ENCODE measurements at regions not wholly inside any gene's neighbourhood (a gene's known extent, or its start where the extent isn't known, plus 50 kb on each side); places are given as distances from the start of the nearest gene placed in this dataset.

GRCh38 chr7:45235905-45236304 lies 78.3 kb downstream of the RAMP3 start:
- DNase-seq (ENCODE audit: low spot score), result no peak

- no peak for DNase-seq (ENCODE audit: low spot score)
These were observed 79.1 kb downstream of the RAMP3 start for GRCh38 chr7:45236666-45237065.

GRCh38 chr7:45237788-45238461 lies 80.3 kb downstream of the RAMP3 start:
- DNase-seq (ENCODE audit: low spot score), result no peak

- no peak for DNase-seq (ENCODE audit: low spot score)
These were observed 81.2 kb downstream of the RAMP3 start for GRCh38 chr7:45238806-45239205.

GRCh38 chr7:45239486-45239885 lies 81.9 kb downstream of the RAMP3 start:
- DNase-seq (ENCODE audit: low spot score), result peak; percentile 24

- DNase-seq (ENCODE audit: low spot score), result peak; percentile 65
These were observed 82.7 kb downstream of the RAMP3 start for GRCh38 chr7:45240273-45240771.

- DNase-seq (ENCODE audit: low spot score), result no peak
These were observed 83.3 kb downstream of the RAMP3 start for GRCh38 chr7:45240926-45241325.

- peak; percentile 74 for DNase-seq (ENCODE audit: low spot score)
These were observed 83.9 kb downstream of the RAMP3 start for GRCh38 chr7:45241339-45242109.

GRCh38 chr7:45242261-45242660 lies 84.7 kb downstream of the RAMP3 start:
- DNase-seq (ENCODE audit: low spot score), result no peak

- peak; percentile 26 for DNase-seq (ENCODE audit: low spot score)
These were observed 85.1 kb downstream of the RAMP3 start for GRCh38 chr7:45242698-45243097.

- peak; percentile 24 for DNase-seq (ENCODE audit: low spot score)
These were observed 87.4 kb downstream of the RAMP3 start for GRCh38 chr7:45244981-45245380.

GRCh38 chr7:45246339-45246738 lies 88.7 kb downstream of the RAMP3 start:
- DNase-seq (ENCODE audit: low spot score), result no peak

- no peak for DNase-seq (ENCODE audit: low spot score)
These were observed 94.7 kb downstream of the RAMP3 start for GRCh38 chr7:45252248-45252647.

- DNase-seq (ENCODE audit: low spot score), result no peak
These were observed 95.3 kb downstream of the RAMP3 start for GRCh38 chr7:45252857-45253256.

GRCh38 chr7:45253368-45253767 lies 95.8 kb downstream of the RAMP3 start:
- no peak for DNase-seq (ENCODE audit: low spot score)

GRCh38 chr7:45255187-45255586 lies 97.6 kb downstream of the RAMP3 start:
- DNase-seq (ENCODE audit: low spot score), result no peak

- no peak for DNase-seq (ENCODE audit: low spot score)
These were observed 98.7 kb downstream of the RAMP3 start for GRCh38 chr7:45256309-45256708.

- DNase-seq (ENCODE audit: low spot score), result no peak
These were observed 99.2 kb downstream of the RAMP3 start for GRCh38 chr7:45256775-45257174.

- no peak for DNase-seq (ENCODE audit: low spot score)
These were observed 99.7 kb downstream of the RAMP3 start for GRCh38 chr7:45257284-45257683.

GRCh38 chr7:45258533-45259226 lies 101.1 kb downstream of the RAMP3 start:
- no peak for DNase-seq (ENCODE audit: low spot score)

GRCh38 chr7:45259227-45259596 lies 101.6 kb downstream of the RAMP3 start:
- DNase-seq (ENCODE audit: low spot score), result no peak

GRCh38 chr7:45259966-45260646 lies 102.5 kb downstream of the RAMP3 start:
- DNase-seq (ENCODE audit: low spot score), result peak; percentile 76
